Neuronal stem cell (in vitro differentiated cells): ENCODE measurements at regions not wholly inside any gene's neighbourhood (a gene's known extent, or its start where the extent isn't known, plus 50 kb on each side); places are given as distances from the start of the nearest gene placed in this dataset.

Experiments used
- DNase-seq: peaks from one replicate; pipeline ENCODE4 v3.0.0-alpha.2; 2013; ENCODE audit warnings: low spot score
- H2AFZ ChIP-seq: one replicate; pipeline ENCODE4 v1.6.1; 2013; ENCODE audit warnings: mild to moderate bottlenecking, low read length, inconsistent platforms
- H2AK5ac ChIP-seq: 2 replicates; pipeline ENCODE4 v1.6.1; 2013; ENCODE audit warnings: low read depth, mild to moderate bottlenecking, inconsistent platforms, low read length, moderate library complexity, mixed read lengths
- H2BK120ac ChIP-seq: 2 replicates; pipeline ENCODE4 v1.6.1; 2013; ENCODE audit warnings: low read depth, mild to moderate bottlenecking, inconsistent platforms, low read length, moderate library complexity, mixed read lengths
- H2BK12ac ChIP-seq: one replicate; pipeline ENCODE4 v1.6.1; 2013; ENCODE audit warnings: low read length, inconsistent platforms
- H2BK15ac ChIP-seq: 2 replicates; pipeline ENCODE4 v1.6.1; 2013; ENCODE audit warnings: mild to moderate bottlenecking, low read length, inconsistent platforms, mixed read lengths
- H2BK5ac ChIP-seq: one replicate; pipeline ENCODE4 v1.6.1; 2013; ENCODE audit warnings: inconsistent platforms, mild to moderate bottlenecking, low read length, moderate library complexity
- H3K14ac ChIP-seq: one replicate; pipeline ENCODE4 v1.6.1; 2013; ENCODE audit warnings: low read length, inconsistent platforms
- H3K18ac ChIP-seq: 2 replicates; pipeline ENCODE4 v1.6.1; 2013; ENCODE audit warnings: low read length, inconsistent platforms
- H3K23ac ChIP-seq: 2 replicates; pipeline ENCODE4 v1.6.1; 2013; ENCODE audit warnings: low read depth, mild to moderate bottlenecking, mixed read lengths, low read length, inconsistent platforms; ENCODE audit not compliant: poor library complexity
- H3K27ac ChIP-seq: replicated peaks from 3 replicates; pipeline ENCODE4 v1.5.1; 2013; ENCODE audit warnings: low read length, inconsistent platforms
- H3K27me3 ChIP-seq, 3 experiments: 2 replicates each; pipeline ENCODE4 v1.6.1; 2013; ENCODE audit warnings: low read length in 3 of 3, mild to moderate bottlenecking in 2 of 3, inconsistent platforms in 1 of 3, low read depth in 1 of 3, mixed read lengths in 1 of 3, moderate library complexity in 1 of 3; ENCODE audit not compliant: control insufficient read depth in 3 of 3, insufficient read depth in 3 of 3
- H3K36me3 ChIP-seq, 2 donors: replicated peaks in 1 of 2; 2 replicates each; pipeline ENCODE4 v1.6.1; 2013; ENCODE audit warnings: low read length in 2 of 2; ENCODE audit not compliant: control insufficient read depth in 2 of 2, insufficient read depth in 2 of 2
- H3K4ac ChIP-seq: 2 replicates; pipeline ENCODE4 v1.6.1; 2013; ENCODE audit warnings: inconsistent platforms, mild to moderate bottlenecking, low read length, moderate library complexity
- H3K4me1 ChIP-seq, 2 donors: 1 replicate in 1 of 2; 2 replicates in 1 of 2; pipeline ENCODE4 v1.6.1; 2013; ENCODE audit warnings: low read length in 2 of 2, low read depth in 1 of 2; ENCODE audit not compliant: control insufficient read depth in 2 of 2, insufficient read depth in 1 of 2
- H3K4me2 ChIP-seq: one replicate; pipeline ENCODE4 v1.6.1; 2013; ENCODE audit warnings: mild to moderate bottlenecking, low read length, inconsistent platforms; ENCODE audit not compliant: insufficient read depth, poor library complexity, severe bottlenecking
- H3K4me3 ChIP-seq, 2 donors: 2 replicates each; pipeline ENCODE4 v1.5.1; 2013; ENCODE audit warnings: low read length in 2 of 2, mild to moderate bottlenecking in 2 of 2, inconsistent platforms in 1 of 2, moderate library complexity in 1 of 2
- H3K79me1 ChIP-seq: one replicate; pipeline ENCODE4 v1.6.1; 2013; ENCODE audit warnings: low read depth, mild to moderate bottlenecking, inconsistent platforms, low read length, moderate library complexity
- H3K9ac ChIP-seq: one replicate; pipeline ENCODE4 v1.6.1; 2013; ENCODE audit warnings: mild to moderate bottlenecking, low read depth, low read length, inconsistent platforms; ENCODE audit not compliant: poor library complexity
- H3K9me3 ChIP-seq, 2 donors: replicated peaks in 1 of 2; 2 replicates each; pipeline versions ENCODE3 to v1.6.1; 2013; ENCODE audit warnings: low read length in 2 of 2, mild to moderate bottlenecking in 2 of 2, inconsistent platforms in 1 of 2, low read depth in 1 of 2, mixed read lengths in 1 of 2, moderate library complexity in 1 of 2; ENCODE audit not compliant: control insufficient read depth in 2 of 2, insufficient read depth in 1 of 2
- H4K8ac ChIP-seq: one replicate; pipeline ENCODE4 v1.6.1; 2013; ENCODE audit warnings: low read depth, mild to moderate bottlenecking, inconsistent platforms, low read length, moderate library complexity
- H4K91ac ChIP-seq: one replicate; pipeline ENCODE4 v1.6.1; 2013; ENCODE audit warnings: low read length, low read depth, mild to moderate bottlenecking, inconsistent platforms; ENCODE audit not compliant: poor library complexity
- WGBS, 2 donors: extraction: QIAGEN DNeasy Blood & Tissue Kit; methylation state at CpG; one replicate each; pipeline ENCODE4 v1.1.7; 2013; ENCODE audit warnings: missing lambda C conversion rate in 2 of 2, mixed read lengths in 1 of 2; ENCODE audit not compliant: insufficient read length in 2 of 2, insufficient replicate concordance in 1 of 2; ENCODE audit errors: extremely low coverage in 2 of 2; 5-methylcytosine and 5-hydroxymethylcytosine counted together

DNA sequence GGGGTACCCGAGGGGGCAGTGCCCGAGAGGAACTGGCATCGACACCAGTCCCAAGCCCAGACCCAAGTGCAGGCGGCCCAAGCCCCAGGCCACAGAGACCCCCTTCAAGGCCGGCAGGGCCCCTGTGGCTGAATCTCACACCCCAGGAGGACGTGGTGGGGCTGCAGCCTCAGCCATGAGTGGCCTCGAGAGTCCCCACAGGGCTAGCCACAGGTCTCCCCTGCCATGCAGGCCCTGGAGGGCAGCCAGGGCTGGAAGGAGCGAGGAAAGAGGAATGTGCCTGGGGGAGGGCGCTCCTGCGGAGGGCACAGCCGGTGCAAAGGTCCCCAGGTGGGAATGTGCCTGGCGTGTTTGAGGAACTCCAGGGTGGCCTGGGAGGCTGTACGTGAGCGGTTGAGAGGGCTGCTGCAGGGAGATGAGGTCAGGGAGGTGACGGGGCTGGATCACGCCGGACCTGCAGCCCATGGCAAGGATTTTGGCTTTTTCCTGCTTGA, 86.1 kb downstream of the NCOR2 start:
- H2BK15ac ChIP-seq, result no peak overlapping the region
- no peak overlapping the region for H2BK5ac ChIP-seq
- no peak overlapping the region for H3K27ac ChIP-seq
- no peak for DNase-seq
- H3K36me3 ChIP-seq, result peaks cover 21 to 54% of the 10 kb centered on the region in 2 donors
- no peaks in the 10 kb centered on the region for H3K27me3 ChIP-seq
- H3K9ac ChIP-seq, result no peak overlapping the region
- H3K18ac ChIP-seq, result peak overlapping the region; percentile 41
- peak overlapping the region; percentile 49 for H3K23ac ChIP-seq
- H3K9me3 ChIP-seq, result peaks cover 0 to 3% of the 10 kb centered on the region in 2 donors
- no peak overlapping the region for H4K8ac ChIP-seq
- no peak overlapping the region for H4K91ac ChIP-seq
- no peak overlapping the region for H3K4ac ChIP-seq
- H3K4me3 ChIP-seq, result no peak overlapping the region
- no CpG with 5 or more reads among the region's 17 CpGs for WGBS, 2 donors
- H2BK120ac ChIP-seq, result no peak overlapping the region
- peaks cover 0 to 16% of the 10 kb centered on the region in 2 donors for H3K4me1 ChIP-seq
- H2AK5ac ChIP-seq, result peak overlapping the region; percentile 41
- H2AFZ ChIP-seq, result no peak overlapping the region
- peaks cover 15% of the 10 kb centered on the region for H3K79me1 ChIP-seq
- no peak overlapping the region for H2BK12ac ChIP-seq
- peak overlapping the region; percentile 3 for H3K4me2 ChIP-seq
- no peak overlapping the region for H3K14ac ChIP-seq

DNA sequence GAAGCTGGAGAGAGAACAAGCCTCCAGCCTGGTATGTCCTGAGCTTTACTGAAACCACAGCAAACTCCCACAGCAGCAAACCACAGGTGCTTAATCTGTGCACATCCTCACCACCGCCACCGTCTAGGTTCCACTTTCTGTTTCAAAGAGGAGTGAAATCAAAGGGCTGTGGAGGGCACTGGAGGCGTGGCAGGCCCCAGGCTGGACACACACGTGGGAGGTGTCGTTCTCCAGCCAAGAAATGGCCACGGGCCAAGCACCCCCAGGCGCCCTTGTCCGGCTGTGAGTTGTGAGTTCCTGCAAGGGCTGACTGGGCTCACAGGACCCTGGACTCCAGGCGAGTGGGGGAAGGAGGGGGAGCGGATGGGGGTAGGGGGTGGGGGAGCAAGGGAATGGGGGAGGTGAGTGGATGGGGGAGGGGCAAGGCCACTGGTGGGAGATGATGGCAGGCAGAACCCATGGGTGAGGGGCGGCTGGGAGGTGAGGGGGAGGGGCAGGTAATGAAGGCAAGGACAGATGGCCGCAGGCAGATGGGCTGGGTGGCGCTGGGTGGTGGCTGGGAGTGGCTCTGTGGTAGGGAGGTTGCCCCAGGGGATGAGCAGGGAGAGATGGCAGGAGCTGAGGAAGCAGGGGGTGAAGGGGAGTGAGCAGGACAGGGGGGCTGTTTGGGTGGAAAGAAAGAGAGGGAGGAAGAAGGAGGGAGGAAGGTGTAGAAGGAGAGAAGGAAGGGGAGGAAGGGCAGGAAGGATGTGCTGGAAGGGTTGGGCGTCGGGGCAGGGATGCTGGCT, 86.7 kb downstream of the NCOR2 start:
- no peak overlapping the region for H4K8ac ChIP-seq
- H3K36me3 ChIP-seq, result peaks cover 23 to 56% of the 10 kb centered on the region in 2 donors
- peaks cover 0 to 16% of the 10 kb centered on the region in 2 donors for H3K4me1 ChIP-seq
- no peak overlapping the region for H2BK15ac ChIP-seq
- H2AK5ac ChIP-seq, result peak overlapping the region; percentile 57
- no peak overlapping the region for H2BK120ac ChIP-seq
- no peak overlapping the region for H3K4me2 ChIP-seq
- no peak overlapping the region for H3K4me3 ChIP-seq
- H3K79me1 ChIP-seq, result peaks cover 15% of the 10 kb centered on the region
- H3K4ac ChIP-seq, result no peak overlapping the region
- H4K91ac ChIP-seq, result no peak overlapping the region
- no peaks in the 10 kb centered on the region for H3K27me3 ChIP-seq
- peak overlapping the region; percentile 47 for H3K23ac ChIP-seq
- H3K27ac ChIP-seq, result no peak overlapping the region
- H3K9me3 ChIP-seq, result peaks cover 0 to 4% of the 10 kb centered on the region in 2 donors
- DNase-seq, result no peak
- H2BK5ac ChIP-seq, result no peak overlapping the region
- H3K14ac ChIP-seq, result no peak overlapping the region
- H3K18ac ChIP-seq, result peak overlapping the region; percentile 60
- H3K9ac ChIP-seq, result no peak overlapping the region
- no peak overlapping the region for H2AFZ ChIP-seq
- WGBS, 2 donors, result no CpG with 5 or more reads among the region's 15 CpGs
- no peak overlapping the region for H2BK12ac ChIP-seq

DNA sequence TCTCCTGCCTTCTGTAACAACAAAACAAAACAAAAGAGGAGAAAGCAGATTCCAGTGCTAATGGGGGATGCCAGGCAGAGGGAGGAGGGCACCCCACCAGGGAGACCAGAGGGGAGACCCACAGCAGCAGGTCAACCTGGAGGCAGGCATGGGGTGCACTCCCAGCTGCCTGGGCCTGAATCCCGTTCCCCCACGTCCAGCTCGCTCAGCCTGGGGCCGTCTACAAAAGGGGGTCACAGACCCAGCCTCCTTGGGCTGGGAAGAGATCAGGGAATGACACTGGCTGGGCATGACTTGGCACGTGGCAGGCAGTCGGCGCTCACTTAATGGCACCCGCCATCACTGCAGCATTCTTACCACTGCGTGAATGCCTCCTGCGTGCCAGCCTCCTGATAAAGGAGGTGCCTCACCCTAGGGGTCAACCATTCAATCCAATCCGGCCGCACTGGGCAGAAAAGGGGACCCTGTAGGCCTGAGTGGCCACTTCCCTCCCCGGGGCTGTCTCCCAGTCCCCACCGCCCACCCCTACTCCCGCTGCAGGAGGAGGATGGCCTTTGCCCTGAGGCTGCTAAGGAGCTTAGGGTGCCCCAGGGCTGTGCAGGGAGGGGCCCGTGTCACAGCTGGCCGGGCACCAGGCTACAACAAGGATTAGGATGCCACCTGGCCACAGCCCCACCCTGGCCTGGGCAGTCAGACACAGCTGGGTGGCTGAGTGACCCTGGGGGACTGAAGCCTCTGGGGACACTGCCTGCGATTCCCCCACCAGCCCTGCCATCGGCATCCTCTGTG, 87.5 kb downstream of the NCOR2 start:
- Histone ChIP-seq H2BK12ac (peak overlapping the region; percentile 32), H3K9me3 (peaks cover 0 to 6% of the 10 kb centered on the region in 2 donors), H3K36me3 (peaks cover 17 to 56% of the 10 kb centered on the region in 2 donors), H3K14ac (peak overlapping the region; percentile 95), H3K4me1 (peaks cover 0 to 16% of the 10 kb centered on the region in 2 donors), H2AK5ac (peak overlapping the region; percentile 57), H4K91ac (no peak overlapping the region), H3K4me3 (no peak overlapping the region), H2BK5ac (peak overlapping the region; percentile 45), H2BK120ac (no peak overlapping the region), H3K4ac (peak overlapping the region; percentile 70), H3K79me1 (peaks cover 15% of the 10 kb centered on the region), H3K9ac (peak overlapping the region; percentile 10), H3K18ac (peak overlapping the region; percentile 73), H3K23ac (peak overlapping the region; percentile 67), H2AFZ (no peak overlapping the region), H2BK15ac (peak overlapping the region; percentile 69), H3K4me2 (no peak overlapping the region), H3K27ac (no peak overlapping the region), H3K27me3 (no peaks in the 10 kb centered on the region), H4K8ac (no peak overlapping the region)
- no CpG with 5 or more reads among the region's 19 CpGs for WGBS, 2 donors
- no peak for DNase-seq
